Left colon (tissue), 2 donors: ENCODE measurements at regions not wholly inside any gene's neighbourhood (a gene's known extent, or its start where the extent isn't known, plus 50 kb on each side); places are given as distances from the start of the nearest gene placed in this dataset.

Experiments
- ATAC-seq: fragments of 200-7000 bp; cut with Tn5 transposase; one replicate; pipeline ENCODE4 v1.9.1; 2020; ENCODE audit warnings: mild to moderate bottlenecking, moderate library complexity
- DNase-seq, 2 donors: peaks; one replicate each; pipeline ENCODE4 v3.0.0-alpha.2; 2020
- intact Hi-C, 2 donors: fragments of 100-400 bp; cut with DNase I in 1 of 2; cut with micrococcal nuclease in 1 of 2; formaldehyde crosslinking; loops; one replicate each; pipeline versions ENCODE4 v1.11.2 to v1.14.0; 2022; cut with DNase I, micrococcal nuclease
- donor health status: DM: no; HTN: no; CAD: no.
- donor health status: DM: yes; HTN: yes; CAD: no.

DNA sequence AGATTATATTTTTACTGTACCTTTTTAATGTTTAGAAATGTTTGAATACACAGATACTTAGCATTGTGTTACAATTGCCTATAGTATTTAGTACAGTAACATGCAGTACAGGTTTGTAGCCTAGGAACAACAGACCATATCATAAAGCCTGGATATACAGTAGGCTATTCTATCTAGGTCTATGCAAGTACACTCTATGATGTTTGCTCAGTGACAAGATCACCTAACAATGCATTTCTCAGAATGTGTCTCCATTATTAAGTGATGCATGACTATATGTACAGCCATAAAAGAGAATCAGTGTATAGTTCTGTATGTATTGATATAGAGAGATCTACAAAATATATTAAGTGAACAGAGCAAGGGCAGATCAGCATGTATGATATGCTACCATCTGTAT lies 616.4 kb downstream of the XIRP2 start:
- intact Hi-C loops, result no loop called here
- DNase-seq (no peak), ATAC-seq (peak; percentile 25)

DNA sequence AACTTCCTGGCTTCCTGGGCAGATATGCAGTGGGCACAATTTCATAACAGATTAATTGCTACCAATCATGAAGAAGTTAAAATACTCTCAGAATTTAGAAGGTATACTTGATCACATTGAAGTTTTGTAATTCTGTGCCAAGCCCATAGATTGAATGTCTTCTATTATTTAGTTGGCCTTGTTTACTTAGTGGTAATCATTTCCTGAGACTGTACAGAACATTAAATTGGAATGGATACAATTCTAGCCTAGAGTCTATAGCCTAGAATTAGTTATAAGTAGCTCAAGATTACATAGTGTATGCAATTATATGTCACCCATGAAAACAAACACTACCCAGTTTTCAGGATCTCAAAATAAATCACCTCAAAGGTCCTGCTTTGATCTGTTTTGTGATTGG lies 615.8 kb downstream of the XIRP2 start:
- no peak for ATAC-seq
- intact Hi-C loops, result no loop called here
- no peak for DNase-seq

DNA sequence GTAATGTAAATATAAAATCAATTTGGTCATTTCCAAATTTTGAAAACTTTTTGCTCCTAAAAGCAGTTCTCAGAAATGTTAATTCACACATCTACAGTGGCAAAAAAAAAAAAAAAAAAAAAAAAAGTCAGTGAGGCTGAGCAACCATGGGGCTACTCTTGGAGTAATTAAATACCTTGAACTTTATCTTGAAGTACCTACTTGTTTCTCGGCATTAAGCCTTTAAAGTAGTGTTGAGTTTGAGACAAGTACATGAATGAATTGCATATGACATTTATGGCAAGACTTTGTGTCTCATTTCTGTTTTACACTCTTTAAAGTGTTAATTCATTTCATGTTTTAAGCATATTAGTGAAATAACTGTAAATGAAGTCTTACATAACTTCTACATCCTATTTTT lies 613.3 kb downstream of the XIRP2 start:
- intact Hi-C loops, result no loop called here
- DNase-seq, result no peak
- ATAC-seq, result no peak

DNA sequence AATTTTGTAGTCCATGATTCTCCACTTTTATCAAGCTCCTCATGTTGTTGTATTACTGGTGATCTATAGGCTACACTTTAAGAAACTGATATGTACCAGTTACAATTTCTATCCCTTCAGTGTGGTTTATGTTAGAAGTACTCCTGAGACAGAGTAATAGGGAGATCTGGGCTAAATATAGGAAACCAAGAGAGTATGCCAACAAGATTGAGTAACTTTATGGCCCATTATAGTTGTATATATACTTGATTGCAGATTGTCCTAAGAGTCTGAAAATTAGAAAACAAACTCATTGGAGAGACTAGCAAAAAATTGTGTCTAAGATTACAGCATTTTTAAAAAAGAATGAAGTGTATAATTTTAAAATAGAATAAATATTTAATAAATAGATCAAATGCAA lies 605.6 kb downstream of the XIRP2 start:
- intact Hi-C loops, result no loop called here
- peak; percentile 51 for ATAC-seq

DNA sequence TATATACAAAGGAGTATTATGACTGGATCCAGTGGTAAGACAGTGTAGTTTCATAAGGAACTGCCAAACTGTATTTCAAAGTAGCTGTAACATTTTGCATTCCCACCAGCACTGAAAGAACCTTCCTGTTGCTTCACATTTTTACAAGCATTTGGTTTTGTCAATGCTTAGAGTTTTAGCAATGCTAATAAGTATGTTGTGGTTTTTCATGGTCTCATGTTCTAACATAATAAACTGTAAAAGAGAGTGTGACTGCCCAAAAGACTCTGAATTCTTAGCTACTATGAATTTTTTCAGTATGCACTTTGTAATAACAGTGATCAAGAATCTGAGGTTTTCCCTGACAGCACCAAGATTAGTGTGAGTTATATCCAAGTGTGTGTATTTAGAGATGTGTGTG lies 604.2 kb downstream of the XIRP2 start:
- ATAC-seq, result no peak
- intact Hi-C loops, result no loop called here
- no peak for DNase-seq

More for the DNA sequence above, 605.6 kb downstream of the XIRP2 start:
- DNase-seq, result no peak

DNA sequence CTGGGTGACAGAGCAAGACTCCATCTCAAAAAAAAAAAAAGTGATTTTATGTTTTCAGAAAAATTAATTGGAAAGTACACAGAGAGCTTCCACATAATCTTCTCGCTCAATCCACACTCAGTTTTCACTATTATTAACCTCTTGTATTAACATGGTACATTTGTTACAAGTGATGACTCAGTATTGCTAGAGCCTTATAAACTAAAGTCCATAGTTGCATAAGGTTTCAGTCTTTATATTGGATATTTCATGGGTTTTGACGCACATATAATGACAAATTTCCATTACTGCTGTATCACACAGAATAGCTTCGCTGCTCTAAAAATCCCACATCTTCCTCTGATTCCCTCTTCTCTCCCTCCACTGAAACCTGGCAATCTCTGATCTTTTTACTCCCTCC lies 603.5 kb downstream of the XIRP2 start:
- intact Hi-C loops, result no loop called here
- DNase-seq (no peak), ATAC-seq (peak; percentile 59)

DNA sequence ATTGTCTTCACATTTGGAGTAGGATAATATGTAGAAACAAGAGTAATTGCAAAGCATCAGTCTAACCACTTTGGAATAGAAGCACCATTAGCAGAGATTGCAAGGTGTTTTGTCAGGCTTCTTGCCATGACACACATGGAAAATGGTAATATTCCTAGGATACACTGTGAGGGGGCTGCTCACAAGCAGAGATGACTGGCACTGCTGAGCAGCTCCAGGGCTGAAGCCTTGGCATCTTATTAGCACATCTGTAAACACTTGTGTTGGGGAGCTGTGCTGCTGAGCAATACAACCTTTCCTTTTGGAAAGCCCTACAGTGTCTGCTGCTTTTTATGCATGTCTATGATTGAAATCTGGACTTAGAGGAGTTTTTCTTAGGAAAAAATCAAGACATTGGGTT lies 602.2 kb downstream of the XIRP2 start:
- intact Hi-C loops, result no loop called here
- no peak for DNase-seq
- ATAC-seq, result no peak

DNA sequence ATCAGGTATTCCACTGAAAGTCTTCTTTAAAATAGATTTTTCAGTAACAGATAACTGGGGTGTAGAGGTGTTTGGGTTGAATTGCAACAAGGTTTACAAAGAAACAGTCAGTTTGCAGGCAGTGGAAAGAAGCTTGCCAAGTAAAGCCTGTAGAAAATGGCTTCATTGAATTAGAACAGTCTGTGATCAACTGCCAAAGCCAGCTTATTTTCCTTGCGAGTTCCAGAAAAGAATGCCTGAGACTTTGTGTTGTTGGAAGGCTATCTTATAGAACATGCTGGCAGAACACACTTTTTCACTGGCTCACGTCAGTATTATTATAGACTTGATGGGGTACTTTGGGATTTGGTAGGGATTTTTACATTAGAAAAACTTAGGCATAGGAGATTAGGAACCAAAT lies 601.0 kb downstream of the XIRP2 start:
- ATAC-seq (no peak), DNase-seq (no peak)
- intact Hi-C loops, result no loop called here

DNA sequence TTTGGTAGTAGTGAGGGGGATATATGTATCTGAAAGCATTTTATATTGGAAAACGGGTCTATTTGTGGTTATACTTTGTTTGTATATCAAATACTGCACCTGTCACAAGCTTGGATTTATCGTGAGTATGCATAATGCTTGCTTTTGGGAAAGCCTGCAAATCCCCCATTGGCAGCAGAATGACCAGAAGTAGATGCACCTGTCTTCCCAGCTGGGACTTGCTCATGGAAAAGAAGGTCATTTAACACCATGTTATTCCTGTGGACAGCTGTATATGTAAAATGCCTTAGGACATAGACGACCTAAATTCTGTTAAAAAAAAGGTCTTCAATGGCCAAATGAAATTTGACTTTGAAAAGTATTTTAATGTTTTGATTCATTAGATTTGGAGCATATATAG lies 599.4 kb downstream of the XIRP2 start:
- no peak for DNase-seq
- intact Hi-C loops, result no loop called here
- no peak for ATAC-seq

DNA sequence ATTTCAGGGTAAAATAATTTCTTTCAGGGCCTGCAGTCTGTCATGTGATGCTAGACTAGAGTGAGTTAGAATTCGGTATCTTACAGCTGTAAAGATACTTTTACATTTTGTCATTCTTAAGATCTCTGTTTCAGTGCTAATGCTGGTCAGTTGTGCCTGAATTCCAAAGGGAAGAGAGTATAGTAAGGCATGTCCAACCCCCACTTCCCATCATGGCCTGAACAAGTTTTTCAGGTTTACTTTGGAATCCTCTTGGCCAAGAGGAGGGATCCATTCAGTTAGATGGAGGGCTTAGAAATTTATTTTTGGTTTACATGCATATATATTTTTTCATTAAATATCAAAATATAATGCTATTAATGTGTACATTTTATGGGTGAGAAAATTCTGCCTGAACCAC lies 596.6 kb downstream of the XIRP2 start:
- intact Hi-C loops, result no loop called here
- no peak for DNase-seq
- no peak for ATAC-seq

DNA sequence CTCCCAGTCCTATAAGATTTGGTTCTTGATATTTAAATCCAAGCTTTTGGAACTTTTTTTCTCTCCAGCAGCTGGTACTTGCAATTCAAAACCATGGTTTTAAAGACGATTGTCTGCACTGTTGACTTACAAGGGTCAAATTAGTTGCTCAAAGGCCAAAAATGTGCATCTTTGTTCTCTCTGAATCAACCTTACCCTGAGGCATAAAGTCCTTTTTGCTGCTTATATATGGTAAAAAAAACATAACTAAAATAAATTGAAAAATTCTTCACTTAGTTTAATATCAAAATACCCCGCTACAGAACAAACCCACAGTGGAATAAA lies 592.7 kb downstream of the XIRP2 start:
- ATAC-seq, result no peak
- intact Hi-C loops, result no loop called here
- no peak for DNase-seq

DNA sequence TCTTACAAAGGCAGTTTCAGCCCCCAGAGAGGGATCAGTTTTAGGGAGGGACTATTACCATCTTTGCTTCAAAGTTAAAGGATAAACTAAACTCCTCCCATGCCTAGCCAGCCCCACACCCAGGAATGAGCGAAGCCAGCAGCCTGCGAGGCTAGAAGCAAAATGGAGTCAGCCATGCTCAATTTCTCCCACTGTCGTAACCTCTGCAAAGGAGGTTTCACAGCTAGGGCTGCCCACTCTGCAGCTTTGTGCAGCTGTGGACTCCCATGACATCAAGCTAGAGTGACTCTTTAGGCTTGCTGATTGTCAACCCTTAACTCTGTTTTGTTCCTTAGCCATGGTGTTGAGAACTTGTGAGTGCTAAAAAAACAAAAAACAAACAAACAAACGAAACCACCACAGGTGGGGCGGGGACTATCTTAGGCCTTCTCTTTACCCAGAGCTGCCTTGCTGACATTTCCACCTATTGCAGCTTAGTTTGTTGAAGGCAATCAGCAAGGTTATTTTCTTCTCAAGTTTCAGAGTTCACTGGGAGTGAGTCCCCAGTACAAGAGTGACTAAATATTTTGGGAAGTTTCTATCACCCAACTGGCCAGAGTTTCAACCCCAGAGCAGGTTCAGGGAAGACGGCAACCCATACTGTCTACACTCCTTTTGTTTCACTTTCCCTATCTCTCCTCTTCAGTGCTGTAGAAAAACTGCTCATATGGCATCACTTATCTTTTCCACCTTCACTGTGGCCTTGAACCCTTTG lies 592.1 kb downstream of the XIRP2 start:
- DNase-seq (no peak), ATAC-seq (peak; percentile 66)
- intact Hi-C loops, result no loop called here

DNA sequence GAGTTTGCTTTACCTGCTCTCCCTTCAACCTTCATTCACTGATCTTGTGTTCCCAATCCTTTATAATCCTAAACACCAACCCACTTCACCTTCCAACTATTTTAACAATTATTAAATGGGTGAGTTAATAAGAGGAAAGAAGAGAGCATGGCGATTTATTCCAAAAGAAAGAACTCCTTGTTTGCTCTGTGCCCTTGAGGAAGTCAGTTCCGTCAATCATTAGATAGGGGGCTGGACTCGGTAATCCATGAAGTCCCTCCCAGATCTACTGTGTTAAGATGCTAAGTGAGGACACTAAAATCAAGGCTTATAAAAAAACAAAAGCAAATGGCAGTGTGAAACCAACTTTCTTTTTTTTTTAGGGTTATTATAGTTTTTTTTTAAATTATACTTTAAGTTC lies 589.9 kb downstream of the XIRP2 start:
- ATAC-seq (no peak), DNase-seq (no peak)
- intact Hi-C loops, result no loop called here

DNA sequence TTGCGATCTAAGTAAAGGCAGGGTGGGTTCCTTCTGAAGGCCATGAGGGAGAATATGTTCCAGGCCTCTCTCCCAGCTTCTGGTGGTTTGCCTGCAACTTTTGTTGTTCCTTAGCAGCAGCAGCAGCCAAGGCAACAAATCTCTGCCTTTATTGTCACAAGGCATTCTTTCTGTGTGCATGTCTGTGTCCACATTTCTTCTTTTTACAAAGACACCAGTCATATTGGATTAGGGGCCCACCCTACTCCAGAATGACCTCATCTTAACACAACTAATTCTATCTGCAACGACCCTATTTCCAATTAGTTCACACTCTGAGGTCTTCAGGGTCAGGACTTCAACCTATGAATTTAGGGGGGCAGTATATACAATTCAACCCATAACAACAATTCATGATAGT lies 587.5 kb downstream of the XIRP2 start:
- ATAC-seq, result no peak
- no peak for DNase-seq
- intact Hi-C loops, result no loop called here

DNA sequence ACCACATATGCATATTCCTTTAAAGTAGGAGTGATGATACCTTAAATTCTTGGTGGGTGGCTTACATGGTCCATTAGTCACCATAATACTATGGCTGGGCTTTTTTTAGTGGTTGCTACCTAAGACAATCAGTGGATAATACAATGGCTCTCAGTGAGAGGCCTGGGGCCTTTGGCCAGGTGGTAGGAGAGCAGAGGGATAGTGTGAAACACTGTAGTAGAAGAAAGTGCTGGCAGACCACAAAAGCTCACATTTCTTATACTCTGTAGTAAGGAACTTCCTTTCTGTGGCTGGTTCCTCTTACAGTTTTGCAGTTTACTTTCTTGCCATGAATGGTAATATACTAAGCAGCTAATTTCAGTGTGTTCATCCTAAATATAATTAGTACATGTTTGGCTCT lies 583.5 kb downstream of the XIRP2 start:
- ATAC-seq (no peak), DNase-seq (no peak)
- intact Hi-C loops, result no loop called here

DNA sequence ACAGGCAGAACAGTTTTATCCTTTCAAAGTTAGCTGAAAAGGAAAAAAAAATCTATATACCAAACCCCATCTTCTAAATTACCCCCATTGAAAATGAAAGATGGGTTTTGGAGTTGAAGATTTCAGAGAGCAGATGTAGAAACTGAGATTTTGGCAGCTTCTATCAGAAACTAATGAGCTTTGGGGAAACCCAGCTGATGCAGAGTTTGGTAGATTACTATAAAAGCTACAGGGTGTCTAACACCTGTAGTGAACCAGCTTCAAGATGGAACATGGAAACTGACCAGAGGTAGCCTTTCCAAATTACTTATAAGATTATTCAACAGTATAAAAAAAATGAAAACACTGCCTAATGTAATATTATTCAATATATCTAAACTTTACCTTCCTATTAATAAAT lies 583.1 kb downstream of the XIRP2 start:
- ATAC-seq, result no peak
- DNase-seq, result no peak
- intact Hi-C loops, result no loop called here

DNA sequence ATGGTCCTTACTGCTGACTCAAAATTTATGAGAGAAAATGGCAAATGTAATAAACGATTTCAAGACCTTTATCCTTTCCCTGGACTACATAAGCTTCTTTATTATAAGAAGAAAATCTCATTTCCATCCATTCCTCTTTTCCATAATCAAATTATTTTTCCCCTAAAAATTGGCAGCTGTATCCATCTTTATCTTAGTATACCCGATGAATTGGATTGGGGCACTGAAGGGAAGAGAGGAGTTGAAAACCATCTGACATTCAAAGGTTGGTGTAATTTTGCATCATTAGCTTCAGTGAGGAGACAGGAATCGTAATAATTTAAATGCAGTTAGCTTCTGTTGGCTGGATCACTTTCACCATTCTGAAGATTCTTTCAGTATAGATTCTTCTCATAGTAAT lies 574.1 kb downstream of the XIRP2 start:
- no peak for ATAC-seq
- DNase-seq, result no peak
- intact Hi-C loops, result no loop called here

DNA sequence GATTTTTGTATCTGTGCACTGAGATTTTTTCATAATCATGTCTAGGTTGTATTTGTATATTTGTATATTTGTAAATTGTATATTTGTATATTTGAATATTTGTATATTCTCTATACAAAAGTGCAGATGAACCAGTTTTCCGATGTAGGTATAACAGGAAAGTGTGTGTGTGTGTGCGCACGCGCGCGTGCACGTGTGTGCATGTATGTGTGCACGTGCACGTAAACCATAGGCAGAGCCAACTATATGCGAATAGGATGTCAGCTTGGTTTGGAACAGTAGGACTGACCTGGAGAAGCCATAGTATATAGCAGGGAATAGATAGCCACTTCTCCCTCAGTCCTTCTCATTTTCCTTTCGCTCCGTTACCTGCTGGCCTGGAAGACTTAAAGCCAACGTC lies 565.8 kb downstream of the XIRP2 start:
- DNase-seq, result no peak
- intact Hi-C loops, result no loop called here
- ATAC-seq, result no peak

DNA sequence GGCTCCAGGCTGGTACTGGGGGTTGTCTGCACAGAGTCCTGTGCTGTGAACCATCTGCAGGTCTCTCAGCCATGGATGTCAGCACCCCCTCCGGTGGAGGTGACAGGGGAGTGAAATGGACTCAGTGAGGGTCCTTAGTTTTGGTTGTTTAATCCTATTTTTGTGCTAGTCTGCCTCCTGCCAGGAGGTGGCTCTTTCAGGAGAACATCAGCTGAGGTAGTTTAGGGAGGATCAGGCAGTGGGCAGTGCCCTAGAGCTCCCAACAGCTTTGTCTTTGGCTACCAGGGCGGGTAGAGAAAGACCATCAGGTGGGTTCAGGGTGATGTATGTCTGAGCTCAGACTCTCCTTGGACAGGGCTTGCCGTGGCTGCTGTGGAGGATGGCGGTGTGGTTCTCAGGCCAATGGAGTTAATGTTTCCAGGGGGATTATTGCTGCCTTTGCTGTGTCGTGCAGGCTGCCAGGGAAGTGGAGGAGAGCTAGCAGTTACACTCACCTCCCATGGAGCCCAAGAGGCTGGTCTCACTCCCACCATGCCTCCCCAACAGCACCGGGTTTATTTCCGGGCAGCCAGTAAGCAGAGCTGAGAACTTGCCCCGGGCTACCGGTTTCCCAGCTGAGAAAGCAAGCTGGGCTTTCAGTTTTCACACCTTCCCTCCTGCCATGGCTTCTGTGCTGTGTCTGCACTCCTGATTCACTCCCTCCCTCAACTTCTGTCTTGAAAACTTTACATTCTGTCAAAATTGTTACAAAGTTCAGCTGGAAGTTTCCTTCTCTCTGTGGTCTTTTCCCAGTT lies 563.4 kb downstream of the XIRP2 start:
- DNase-seq (no peak), ATAC-seq (no peak)
- intact Hi-C loops, result no loop called here

DNA sequence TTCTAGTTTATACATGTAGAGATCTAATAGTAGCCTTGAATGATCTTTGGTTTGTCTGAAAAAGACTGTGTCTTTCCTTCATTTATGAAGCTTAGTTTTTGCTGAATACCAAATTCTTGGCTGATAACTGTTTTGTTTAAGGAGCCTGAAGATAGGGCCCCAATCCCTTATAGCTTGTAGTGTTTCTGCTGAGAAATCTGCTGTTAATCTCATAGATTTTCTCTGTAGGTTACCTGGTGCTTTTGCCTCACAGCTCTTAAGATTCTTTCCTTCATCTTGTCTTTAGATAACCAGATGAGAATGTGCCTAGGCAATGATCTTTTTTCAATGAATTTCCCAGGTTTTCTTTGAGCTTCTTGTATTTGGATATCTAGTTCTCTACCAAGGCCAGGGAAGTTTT lies 562.1 kb downstream of the XIRP2 start:
- ATAC-seq, result no peak
- intact Hi-C loops, result no loop called here
- DNase-seq, result no peak

DNA sequence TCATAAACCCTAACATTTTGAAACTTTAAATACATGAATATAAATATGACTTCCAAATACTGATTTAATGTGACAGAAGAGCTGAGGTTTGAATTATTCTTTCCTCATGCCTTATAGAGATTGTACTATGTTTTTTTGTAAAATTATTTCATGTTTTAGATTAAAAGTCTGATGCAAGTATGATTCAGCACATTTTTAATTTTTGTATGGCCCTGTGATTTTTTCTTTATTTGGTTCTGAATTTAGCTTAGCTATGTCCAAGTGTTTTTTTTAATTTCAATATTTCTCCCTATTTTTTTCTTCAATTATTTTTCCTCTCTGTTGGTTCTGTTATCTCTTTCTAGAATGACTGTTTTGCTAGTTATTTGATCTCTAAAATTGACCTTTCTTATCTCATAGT lies 552.1 kb downstream of the XIRP2 start:
- intact Hi-C loops, result no loop called here
- no peak for DNase-seq
- no peak for ATAC-seq
